NOMO-1 treated with dmso at 0.1 percent for 144 hours (cell line): ENCODE measurements at regions not wholly inside any gene's neighbourhood (a gene's known extent, or its start where the extent isn't known, plus 50 kb on each side); places are given as distances from the start of the nearest gene placed in this dataset.
"Not testable (repeated sequence)": the region's sequence is repeated elsewhere in the genome, so short reads cannot be mapped to it uniquely, and the experiment has no call there.

Source experiments
- DNase-seq: peaks from one replicate; lab custom pipeline; 2025; ENCODE audit not compliant: unreplicated experiment; lab: John Stamatoyannopoulos, UW

DNA sequence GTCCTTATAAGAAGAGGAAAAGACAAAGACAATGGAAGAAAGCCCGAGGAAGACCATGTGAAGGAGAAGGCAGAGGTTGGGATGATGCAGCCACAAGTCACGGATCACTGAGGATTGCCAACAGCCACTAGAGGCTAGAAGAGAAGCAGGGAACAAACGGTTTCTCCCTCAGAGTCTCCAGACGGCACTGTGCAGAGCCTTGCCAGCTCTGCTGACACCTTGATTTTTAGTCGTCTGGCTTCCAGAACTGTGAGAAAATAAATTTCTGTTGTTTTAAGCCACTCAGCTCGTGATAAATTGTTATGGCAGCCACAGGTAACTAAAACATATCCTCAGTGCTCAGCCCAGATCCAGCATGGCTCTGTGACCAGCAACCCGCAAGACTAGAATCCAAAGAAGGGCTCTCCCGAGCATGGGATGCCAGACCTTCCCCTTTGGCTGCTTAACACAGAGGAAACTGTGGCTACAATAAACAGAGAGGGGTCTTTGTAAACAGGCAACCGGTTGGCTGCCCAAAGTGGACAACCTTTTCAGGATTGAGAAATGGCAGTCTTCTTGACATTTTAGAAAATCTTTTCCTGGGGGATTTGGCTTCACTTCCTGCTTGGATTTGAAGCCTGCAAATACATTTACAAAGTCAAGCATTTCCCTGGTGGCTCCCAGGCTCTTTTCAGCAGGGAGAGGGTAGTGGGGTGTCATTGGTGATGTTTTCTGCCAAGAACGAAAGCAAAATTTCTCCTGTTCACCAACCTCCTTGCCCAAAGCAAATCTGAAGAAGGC is 88.7 kb upstream of the ADPGK start:
- no peak for DNase-seq

DNA sequence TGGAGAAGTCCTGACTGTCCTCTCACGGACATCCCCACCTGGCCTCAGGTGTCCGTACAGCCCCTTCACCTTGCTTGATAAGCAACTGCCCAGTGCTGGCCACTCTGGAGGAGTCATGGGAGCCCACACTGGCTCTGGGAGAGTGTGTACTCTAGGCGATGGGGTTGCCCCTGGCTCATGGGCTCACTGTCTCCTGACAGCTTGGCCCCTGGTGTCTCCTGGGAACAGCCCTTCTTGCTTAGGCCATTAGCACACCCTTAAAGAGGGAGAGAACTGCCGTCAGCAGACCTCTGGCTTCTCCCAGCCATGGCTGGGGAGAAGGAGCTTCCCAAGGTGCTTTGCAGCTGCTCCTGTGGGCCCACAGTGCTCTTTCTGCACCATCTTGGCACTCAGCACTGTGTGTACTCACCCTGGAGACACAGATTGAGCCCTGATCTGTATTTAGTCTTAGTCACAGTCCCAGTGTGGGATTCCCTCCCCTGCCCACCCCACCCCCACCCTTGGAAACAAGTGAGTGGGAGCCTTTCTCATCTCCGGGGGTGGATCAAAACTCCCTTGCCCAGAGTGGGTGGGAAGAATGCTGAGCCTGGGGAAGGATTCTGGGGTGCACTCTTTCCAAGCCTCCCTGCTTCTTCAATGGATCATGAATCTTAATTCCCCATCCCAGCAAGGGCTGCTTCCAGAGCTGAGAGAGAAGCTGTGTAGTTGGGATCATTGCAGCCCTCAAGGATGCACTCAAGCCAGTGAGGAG is 83.5 kb upstream of the ADPGK start:
- no peak for DNase-seq

DNA sequence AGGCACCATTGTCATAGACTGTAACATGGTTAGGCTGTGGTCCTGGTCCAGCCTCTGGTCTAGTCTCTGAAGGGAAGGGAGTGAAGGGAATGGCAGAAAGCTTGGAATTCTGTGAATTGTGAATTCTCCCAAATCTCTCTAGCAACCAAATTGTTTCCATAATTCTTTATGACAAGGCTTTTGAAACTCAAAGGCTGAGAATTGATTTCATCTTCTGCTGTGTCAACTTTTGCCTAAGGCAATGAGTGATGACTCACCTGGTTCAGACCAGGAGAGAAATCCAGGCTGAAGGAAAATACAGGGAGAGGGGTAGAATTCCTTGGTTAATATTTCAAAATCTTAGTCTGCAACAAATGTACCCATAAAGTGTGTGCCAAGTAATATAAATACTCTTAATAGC is 82.6 kb upstream of the ADPGK start:
- DNase-seq = no peak

DNA sequence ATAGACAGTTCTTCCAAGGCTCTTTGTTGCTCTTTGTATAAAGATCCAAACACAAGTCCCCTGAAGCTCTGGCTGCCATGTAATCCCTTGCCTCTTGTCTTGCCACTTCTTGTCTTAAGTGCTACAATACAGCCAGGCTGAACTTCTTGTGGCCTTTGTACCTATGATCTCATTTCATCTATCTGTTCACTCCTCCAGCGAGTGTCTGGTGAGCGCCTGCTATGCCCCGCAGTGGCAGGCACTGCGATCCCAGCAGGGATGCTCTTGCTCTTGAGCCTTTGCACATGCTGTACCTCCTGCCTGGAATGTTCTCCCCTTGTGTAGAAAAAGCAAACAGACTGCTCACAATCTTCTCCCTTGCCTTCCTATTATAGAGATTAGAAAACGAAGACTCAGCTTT is 81.9 kb upstream of the ADPGK start:
- DNase-seq = no peak

DNA sequence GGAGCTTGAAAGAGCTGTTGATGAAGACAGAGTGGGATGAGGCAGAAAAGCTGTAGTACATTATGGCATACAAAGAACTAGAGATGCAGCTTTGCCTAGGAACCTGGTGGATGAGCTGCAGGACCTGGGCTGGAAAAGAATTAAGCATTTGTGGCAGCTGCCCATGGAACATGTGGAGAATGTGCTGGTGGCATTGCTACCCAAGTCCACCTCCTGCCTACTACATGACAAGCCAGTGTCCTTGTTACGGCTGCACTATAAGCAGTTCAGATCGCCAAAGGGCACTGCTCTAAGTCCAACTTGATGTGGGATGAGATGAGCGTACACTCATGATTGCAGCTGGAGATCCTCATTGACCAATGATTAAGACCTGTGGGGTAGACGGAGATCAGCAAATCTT is 81.1 kb upstream of the ADPGK start:
- no peak for DNase-seq

DNA sequence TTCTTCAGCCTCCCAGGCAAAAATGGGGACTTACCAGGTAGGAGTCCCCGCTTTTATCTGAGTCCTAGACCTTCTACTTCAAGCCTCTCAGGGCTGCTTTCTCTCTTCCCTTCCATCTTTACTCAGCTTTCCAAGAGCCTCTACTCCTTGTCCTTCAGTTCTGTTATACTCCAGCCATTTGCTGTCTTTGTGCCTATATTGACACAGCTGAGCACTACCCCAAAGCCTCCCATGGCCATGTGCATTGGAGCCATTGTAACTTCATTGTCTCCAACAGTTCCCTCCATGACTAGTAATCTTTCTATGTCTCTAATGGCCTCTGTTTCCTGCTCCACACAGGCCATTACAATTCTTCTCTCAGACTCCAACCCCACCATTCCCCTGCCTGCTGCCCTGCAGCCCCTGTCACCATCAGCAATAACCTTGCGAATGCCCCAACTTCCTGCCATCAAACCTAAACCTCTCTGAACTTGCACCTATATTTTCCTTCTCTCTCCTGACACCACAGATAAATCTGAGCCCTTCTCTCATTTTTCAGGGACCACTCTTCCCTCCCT is 77.9 kb upstream of the ADPGK start:
- DNase-seq = no peak

DNA sequence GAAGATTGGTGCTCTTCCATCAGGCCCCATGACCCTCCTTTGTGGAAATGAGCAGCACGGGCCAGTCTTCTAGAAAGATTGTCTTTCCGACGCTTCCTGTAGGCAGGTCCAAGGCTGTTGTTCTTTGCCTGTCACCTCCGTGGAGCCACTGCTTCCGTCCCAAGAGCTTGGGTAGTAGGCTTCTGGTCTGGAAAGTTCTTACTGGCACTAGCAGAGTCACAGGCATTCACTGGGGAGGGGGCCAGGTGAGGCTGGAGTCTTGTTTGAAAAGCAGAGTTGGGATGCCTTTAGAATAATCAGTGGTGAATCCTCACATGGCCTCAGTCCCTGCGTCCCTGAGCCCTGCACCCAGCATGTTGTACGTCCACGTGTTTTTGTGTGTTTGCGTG is 76.2 kb upstream of the ADPGK start:
- DNase-seq = no peak

DNA sequence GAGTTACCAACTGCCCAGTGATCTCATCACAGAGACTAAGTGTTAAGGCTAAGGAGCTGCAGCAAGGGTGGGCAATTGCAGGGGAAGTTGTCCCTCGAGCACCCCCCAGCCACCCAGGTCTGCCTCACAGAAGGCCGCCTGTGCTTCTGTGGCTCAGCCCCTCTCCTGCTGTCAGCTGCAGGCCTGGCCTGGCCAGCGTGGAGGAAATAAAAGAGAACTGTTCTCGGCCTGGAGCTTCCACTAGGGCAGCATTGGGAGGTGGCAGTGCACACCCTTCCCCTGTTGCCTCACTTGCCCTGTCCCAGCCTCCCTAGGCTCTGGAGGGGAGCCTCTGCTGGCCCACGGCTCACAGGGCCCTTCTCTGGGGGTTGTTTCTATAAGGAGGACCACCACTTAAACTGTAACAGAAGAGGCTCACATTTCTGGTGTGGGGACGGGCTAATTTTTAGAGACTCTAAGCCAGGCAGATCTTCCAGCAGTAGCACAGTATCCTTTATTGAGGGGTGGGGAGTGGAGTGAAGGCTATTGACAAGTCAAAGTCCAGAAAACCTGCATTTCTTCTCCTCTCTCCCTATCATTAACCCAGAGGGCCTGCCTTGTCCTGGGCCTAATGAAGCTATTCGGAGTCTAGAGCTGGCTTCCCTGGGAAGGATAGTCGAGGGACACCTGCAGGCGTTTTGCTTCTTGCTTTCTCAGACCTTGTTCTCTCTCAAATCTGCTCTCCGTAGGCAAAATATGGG is 75.6 kb upstream of the ADPGK start:
- no peak for DNase-seq

DNA sequence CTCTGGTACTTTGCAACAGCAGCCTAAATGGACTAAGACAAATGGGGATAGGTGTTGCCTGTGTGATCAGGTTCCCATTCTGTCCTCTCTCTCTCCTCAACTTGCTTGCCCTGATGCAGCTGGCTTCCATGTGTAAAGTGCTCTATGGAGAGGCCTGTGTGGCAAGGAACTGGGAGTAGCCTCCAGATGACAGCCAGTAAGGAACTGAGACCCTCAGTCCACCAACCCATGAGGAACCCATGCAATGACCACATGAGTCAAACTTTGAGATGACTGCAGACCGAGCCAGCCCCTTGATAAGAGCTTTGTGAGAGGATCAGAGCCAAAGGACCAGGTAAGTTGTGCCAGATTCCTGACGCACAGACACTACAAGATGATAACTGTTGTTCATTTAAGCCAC is 74.6 kb upstream of the ADPGK start:
- no peak for DNase-seq

DNA sequence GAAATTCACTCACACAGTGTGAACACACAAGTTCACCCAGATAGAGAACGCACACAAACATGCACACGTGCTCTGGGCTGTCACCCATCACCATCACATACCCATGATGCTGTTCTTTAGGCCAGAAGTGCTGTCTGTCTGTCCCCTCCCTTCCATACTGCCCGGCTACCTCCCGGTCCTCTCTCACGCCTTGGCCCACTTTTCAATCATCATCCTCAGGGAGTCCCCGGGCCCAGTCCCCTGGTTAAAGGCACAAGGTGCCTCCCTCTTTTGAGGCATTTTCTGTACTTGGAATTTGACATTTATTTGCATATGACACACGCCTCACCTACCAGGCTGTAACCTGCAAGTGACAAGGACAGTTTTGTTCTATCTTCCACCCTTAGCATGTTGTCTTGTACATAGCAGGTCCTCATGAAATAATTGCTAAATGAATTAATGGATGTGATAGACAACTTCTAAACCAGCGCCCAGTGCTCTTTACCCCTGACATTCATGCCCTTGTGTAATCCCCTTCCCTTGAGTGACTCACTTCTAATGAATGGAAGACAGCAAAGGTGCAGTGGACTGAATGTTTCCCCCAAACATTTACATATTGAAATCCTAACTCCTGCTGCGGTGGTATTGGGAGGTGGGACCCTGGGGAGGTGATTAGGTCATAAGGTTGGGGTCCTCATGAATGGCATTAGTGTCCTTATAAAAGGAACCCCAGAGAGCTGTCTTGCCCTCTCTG is 73.9 kb upstream of the ADPGK start:
- DNase-seq = no peak

DNA sequence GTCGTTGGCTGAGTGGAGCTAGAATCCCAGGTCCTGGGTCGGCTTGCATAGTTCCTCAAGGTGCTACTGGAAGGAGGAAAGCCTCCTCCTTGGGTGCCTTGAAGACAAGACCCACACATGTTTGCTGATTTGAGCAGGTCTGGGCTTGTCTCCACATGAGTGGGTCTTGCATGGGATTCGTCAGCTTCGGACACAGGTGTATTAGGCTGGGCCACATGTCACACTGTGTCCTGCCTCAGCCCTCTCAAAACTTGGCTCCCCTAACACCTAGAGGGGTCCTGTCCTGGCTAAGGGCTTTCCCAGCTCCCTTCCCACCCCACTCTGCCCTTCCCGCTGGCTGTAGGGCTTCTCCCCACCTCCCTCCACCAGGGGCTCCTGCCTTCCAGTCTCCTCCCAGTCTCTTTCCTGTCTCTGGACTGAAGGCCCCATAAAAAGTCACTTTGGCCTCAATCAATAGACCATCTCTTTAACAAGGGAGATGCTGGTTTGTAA is 73.0 kb upstream of the ADPGK start:
- DNase-seq = no peak

DNA sequence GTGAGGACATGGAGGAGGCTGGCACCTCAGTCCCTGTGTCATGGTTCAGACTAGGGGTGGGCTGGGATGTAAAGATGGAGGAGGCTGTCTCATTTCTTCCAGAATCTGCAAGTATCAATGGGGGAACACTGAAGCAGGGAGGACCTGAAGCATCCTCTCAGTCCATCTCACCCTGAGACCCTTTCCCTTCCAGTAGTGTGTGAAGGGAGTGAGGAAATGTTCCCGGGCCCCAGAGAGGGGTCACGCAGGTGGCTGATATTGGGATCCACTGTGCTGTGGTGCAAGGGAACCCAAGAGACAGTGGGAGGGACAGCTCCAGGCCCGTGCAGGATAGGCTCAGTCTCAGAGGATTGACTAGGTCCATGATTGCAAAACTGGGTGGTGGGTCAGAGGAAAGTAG is 72.2 kb upstream of the ADPGK start:
- DNase-seq = no peak

DNA sequence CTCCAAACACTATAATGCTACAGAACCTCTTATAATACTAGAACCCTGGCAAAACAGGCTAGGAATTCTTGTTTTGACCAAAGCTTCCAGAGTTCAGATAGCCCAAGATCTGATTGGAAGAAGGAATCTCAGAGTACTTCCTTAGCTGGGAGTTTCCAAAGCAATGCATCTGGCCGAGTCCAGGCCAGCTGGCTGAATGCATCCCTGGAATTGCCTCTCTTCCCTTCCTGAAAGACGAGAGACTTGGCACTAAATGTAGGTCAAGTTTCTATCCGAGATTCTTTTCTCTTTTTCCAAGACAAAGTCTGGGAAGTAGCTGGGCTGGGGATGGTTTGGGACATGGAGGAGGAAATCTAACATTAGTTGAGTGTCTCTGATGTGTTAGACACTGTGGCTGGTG is 68.7 kb upstream of the ADPGK start:
- DNase-seq = no peak

DNA sequence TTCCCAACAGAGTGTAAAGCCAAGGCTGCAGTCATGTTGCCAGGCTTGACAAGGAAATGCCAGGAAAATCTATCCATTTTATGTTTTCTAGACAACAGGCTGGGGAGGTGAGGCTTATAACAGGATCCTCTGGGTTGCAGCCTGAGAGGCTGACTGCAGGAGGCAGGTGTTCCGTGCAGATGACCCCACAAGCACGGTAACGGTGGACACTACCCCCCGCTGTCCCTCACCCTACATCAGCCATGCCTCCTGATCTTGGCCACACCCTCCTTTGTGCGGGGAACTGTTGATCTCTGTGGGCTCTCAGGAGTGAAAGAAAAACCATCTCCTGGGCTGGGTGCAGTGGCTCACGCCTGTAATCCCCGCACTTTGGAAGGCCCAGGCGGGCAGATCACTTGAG is 68.0 kb upstream of the ADPGK start:
- no peak for DNase-seq

DNA sequence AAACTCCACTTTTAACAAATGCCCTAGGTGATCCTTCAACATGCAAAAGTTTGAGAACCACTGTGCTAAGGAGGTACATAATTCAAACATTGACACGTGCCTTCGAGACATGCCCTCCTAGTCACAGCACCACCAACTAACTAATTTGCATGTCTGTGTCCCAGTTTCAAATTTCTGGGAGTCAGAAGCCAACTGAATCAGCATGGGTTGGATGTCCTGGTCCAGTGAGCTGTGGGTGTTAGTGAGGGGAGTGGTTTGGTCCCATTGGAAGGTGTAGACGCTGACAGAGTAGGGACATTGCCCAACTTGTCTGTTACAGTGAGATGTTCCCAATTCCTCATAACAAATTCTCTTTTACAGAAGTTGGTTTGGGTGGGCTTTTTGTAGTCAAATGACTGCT is 67.3 kb upstream of the ADPGK start:
- no peak for DNase-seq

DNA sequence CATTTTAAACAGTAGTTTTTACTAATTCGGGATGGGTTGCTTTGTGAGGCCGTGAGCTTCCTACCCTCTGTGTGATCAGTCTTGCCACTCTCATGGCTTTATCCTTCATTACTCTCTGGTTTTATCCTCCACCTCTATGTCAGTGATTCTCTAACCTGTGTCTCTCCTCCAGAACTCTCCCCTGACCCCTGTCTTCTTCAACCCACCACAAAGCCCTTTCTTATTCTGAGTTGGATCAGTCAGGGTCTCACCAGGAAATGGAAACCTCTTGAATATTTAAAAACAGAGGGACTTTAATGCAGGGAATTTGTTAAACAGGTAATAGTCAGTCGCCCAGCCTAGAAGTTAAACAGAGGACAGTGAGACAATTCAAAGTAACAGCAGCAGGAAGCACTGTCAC is 64.2 kb upstream of the ADPGK start:
- DNase-seq = no peak

DNA sequence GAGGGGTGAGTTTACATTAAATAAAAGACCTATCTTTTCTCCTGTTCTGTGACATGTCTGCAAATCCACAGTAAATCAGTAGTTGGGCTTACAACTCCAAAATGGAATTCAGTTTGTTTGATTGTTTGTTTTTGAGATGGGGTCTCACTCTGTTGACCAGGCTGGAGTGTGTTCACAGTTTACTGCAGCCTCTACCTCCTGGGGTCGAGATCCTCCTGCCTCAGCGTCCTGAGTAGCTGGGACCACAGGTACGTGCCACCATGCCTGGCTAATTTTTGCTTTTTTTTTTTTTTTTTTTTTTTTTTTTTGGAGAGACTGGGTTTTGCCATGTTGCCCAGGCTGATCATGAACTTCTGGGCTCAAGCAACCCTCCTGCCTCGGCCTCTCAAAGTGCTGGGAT is 63.5 kb upstream of the ADPGK start:
- DNase-seq = no peak

DNA sequence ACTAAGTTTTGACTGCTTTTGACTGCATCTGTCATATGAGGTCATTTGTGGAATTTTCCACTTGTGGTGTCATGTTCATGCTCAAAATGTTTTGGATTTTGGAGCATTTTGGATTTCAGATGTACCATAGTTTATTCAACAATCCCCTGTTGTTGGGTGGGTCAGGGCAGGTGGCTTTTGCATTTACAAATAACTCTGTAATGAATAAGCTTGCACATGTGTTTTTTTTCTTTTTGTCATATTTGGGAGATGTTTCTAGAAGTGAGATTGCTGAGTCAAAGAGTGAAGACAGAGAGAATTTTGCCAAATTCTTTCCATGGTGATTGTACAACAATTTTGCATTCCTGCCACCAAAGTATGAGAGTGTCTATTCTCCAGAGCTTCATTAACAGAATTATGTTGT is 62.4 kb upstream of the ADPGK start:
- DNase-seq = no peak

DNA sequence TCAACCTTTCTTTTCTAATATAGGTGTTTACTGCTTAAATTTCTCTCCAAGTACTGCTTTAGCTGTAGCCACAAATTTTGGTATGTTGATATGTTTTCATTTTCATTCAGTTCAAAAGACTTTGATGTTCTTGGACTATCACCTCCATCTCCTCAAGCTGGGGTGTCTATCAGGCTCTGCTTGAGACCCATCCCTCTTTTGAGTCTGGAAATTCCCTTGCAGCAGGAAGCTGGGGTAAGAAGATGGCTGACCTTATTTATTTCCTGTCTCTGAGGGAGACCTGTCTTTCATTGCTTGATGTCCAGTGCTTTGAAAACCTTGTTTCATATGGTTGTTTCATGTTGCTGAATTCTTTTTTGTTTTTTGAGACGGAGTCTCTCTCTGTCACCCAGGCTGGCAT is 60.5 kb upstream of the ADPGK start:
- DNase-seq = no peak

DNA sequence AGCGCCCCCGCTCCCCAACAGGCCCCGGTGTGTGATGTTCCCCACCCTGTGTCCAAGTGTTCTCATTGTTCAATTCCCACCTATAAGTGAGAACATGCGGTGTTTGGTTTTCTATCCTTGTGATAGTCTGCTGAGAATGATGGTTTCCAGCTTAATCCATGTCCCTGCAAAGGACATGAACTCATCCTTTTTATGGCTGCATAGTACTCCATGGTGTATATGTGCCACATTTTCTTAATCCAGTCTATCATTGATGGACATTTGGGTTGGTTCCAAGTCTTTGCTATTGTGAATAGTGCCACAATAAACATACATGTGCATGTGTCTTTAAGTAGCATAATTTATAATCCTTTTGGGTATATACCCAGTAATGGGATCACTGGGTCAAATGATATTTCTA is 59.8 kb upstream of the ADPGK start:
- DNase-seq = not testable (repeated sequence)

DNA sequence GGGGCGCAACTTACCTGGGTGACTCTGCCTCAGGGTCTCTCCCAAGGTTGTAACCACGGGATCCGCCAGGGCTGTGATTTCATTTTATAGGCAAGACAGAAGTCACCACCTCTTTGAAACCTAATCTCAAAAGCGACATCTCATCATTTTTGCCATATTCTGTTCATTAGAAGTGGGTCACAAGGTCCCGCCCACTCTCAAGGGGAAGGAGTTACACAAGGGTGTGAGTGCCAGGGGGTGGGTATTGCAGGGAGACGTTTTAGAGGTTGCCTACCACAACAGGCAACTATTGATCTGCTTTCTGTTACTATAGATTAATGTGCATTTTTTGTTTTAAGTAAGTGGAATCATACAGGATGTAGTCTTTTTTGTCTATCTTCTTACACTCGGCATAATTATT is 56.6 kb upstream of the ADPGK start:
- DNase-seq = no peak
